GM19238 (cell line): ENCODE measurements at regions not wholly inside any gene's neighbourhood (a gene's known extent, or its start where the extent isn't known, plus 50 kb on each side); places are given as distances from the start of the nearest gene placed in this dataset.
"Not testable (repeated sequence)": the region's sequence is repeated elsewhere in the genome, so short reads cannot be mapped to it uniquely, and the experiment has no call there.

ENCODE experiments used
- DNase-seq: peaks from one replicate; pipeline ENCODE4 v3.0.0; 2011; ENCODE audit warnings: low spot score; ENCODE audit not compliant: insufficient read length

- DNase-seq = no peak
Observed at GRCh38 chrX:40373641-40374040, 207.1 kb upstream of the ATP6AP2 start.

GRCh38 chrX:40373025-40373424 is 207.7 kb upstream of the ATP6AP2 start:
- no peak for DNase-seq

- DNase-seq = no peak
Observed at GRCh38 chrX:40371376-40371775, 209.4 kb upstream of the ATP6AP2 start.

DNA sequence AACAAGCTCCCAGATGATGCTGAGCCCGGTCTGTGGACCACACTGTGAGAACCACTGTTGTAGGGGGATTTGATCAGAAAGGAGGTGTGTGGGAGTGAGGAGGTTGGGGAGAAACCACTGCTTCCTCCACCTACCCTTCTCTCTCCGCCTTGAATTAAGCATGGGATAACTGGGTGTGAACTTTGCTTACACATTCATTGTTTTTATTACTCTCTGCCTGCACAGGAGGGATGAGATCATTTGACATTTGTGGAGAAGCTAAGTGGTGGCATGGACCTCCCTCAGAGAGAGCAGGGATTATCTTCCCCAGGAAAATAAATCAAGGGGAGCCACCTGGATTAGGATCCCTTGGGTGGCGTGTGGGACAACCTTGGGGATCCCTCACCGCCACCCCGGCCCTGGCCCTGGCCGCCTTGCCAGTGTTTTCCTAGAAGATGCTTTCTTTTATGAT is 212.1 kb upstream of the ATP6AP2 start:
- DNase-seq = no peak

- no peak for DNase-seq
Observed at GRCh38 chrX:40366661-40367060, 214.1 kb upstream of the ATP6AP2 start.

- not testable (repeated sequence) for DNase-seq
Observed at GRCh38 chrX:40362291-40362690, 218.5 kb upstream of the ATP6AP2 start.

DNA sequence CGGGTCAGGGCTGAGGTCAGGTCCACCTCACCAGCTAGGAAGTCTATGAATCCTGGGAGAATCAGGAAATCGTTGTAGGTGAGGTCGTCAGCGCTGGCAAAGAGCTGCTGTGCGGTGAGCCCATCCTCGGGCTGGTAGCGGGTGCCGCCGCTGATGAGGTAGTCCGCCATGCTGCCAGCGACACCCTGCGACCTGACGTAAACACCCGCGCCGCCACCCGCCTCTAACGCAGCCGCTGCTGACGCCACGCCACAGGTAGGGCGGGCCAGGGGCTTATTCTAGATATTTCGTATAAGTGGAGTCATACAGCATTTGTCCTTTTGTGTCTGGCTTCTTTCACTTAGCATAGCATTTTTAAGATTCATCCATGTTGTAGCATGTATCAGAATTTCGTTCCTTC is 220.2 kb upstream of the ATP6AP2 start:
- no peak for DNase-seq

GRCh38 chrX:40359593-40359992 is 221.2 kb upstream of the ATP6AP2 start:
- no peak for DNase-seq

GRCh38 chrX:40358994-40359393 is 221.8 kb upstream of the ATP6AP2 start:
- DNase-seq = no peak

GRCh38 chrX:40349251-40349650 is 231.5 kb upstream of the ATP6AP2 start:
- no peak for DNase-seq

GRCh38 chrX:40346379-40346778 is 234.4 kb upstream of the ATP6AP2 start:
- no peak for DNase-seq

DNA sequence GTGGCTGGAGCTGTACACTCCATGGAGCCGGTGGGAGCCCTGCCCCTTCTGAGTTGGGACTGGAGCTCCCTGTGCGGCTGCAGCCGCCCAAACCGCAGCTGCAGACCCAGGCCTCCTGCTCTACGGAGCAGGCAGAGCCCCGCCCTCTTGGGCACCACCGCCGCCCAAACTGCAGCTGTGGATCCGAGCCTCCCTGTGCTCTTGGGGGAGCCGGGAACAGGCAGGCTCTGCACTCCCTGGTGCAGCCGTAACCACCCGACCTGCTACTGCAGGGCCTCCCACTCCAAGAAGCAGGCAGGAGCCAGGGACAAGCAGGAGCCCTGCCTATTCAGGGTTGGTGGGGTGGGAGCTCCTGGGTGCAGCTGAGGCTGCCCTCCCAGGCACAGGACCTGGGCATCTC is 237.5 kb upstream of the ATP6AP2 start:
- DNase-seq = no peak

- DNase-seq = no peak
Observed at GRCh38 chrX:40340116-40340515, 240.7 kb upstream of the ATP6AP2 start.

DNA sequence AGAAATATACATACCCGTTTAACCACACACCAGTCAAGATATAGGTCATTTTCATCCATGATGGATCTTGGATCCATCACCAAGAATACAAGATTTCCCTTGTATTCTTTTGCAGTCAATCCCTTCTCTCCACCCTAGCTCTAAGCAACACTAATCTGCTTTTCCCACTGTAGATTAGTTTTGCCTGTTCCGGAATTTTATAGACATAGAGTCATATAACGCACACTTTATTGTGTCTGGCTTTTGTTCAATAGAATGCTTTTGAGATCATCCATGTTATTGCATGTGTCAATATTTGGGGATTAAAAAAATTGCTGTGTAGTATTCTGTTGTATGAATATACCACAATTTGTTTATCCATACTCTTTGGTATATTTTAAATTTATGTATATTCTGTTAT is 235.6 kb upstream of the BCOR start:
- no peak for DNase-seq

GRCh38 chrX:40331762-40332161 is 234.0 kb upstream of the BCOR start:
- no peak for DNase-seq

- no peak for DNase-seq
Observed at GRCh38 chrX:40331353-40331752, 233.6 kb upstream of the BCOR start.

DNA sequence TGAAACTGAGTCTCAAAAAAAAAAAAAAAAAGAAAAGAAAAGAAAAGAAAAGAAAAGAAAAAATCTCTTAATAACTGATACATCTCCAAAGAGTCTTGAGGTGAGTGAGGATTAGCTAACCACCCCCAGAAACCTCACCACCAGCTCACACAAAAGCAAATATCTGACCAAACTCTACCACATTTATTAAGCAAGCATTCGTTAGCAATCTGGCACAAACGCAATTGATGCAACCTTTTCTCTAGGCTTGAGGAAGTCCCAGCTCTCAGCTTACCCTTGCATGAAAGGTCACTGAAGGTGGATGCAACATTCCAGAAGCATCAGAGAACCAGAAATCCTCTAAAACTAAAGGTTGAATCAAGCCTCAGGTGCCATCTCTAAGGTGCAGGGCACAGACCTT is 231.9 kb upstream of the BCOR start:
- DNase-seq = no peak

- DNase-seq = no peak
Observed at GRCh38 chrX:40327085-40327484, 229.3 kb upstream of the BCOR start.

DNA sequence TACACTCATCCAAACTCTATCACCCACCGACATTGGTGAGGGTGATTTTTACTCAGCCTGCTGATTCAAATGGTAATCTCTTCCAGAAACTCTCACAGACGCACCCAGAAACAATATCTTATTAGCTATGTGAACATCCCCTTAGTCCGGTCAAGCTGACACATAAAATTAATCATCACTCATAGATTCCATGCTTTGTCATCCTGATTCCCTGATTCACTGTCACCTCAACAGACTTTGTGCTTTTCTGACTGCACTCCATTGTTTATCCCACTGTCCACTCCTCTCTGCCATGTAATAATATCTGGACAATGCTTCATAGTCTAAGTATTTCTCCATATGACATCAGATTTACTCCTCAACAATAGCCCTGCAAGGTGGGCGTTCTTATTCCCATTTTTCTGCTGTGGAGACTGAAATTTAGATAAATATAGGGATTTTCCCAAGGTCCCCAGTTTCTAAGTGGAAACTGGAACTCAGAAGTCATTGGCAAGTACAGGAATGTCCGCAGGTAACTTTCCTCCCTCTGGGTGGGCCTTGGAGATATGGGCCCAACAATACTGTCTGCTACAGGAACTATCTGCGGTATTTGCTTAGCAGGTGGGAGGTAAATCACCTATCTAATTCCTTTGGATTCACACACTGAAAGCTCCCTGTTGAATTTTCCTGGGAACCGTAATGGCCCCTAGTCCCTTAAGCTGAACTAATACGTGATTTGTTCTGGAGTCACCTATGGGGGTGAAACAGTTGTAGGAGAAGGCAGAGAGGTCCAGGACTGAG is 228.6 kb upstream of the BCOR start:
- no peak for DNase-seq

GRCh38 chrX:40325161-40325560 is 227.4 kb upstream of the BCOR start:
- no peak for DNase-seq

DNA sequence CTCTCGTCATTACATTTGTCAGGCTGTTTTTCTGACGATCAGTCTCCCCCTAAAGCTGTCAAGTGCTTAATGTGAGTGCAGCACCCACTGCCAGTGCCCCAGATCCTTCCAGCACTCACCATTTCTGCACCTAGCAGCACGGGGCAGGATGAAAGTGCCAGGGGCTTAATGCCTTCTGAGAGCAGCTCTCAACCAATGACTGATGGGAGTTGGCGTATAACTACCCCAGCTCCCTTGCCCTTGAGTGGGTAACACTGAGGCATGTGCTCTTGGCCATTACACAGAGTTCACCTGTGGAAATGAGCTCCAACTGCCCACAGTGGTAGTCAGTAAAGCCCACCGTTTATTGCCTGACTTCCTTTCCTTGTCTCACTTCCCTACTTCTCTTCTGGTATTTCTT is 226.2 kb upstream of the BCOR start:
- no peak for DNase-seq

- no peak for DNase-seq
Observed at GRCh38 chrX:40320819-40321218, 223.1 kb upstream of the BCOR start.

DNA sequence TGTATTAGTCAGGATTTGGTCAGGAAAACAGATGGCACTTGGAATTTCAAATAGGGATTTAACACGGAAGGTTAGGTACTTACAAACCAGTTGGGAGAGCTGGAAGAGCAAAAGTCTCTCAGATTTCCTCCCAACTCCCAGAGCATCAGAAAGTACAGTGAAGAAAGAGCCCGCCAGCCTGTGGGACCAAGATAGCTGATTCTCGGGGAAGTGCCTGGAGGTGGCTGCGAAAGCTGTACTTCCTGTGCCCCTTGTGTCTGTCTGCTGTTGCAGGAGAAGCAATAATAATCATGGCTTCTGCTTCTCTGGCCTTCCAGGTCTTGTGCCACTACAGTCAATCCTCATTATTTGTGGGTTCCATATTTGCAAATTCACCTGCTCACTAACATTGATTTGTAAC is 221.0 kb upstream of the BCOR start:
- DNase-seq = no peak

- no peak for DNase-seq
Observed at GRCh38 chrX:40318076-40318475, 220.3 kb upstream of the BCOR start.
